HCT116 (cell line): ENCODE measurements at regions not wholly inside any gene's neighbourhood (a gene's known extent, or its start where the extent isn't known, plus 50 kb on each side); places are given as distances from the start of the nearest gene placed in this dataset.

ENCODE experiments used
- ATAC-seq: fragments of 200-7000 bp; cut with Tn5 transposase; 2 replicates; pipeline ENCODE4 v1.9.1; 2020; ENCODE audit warnings: mild to moderate bottlenecking, moderate library complexity
- BruUV-seq: library from RNA; stranded (reverse); fragments of 400-500 nt; replicated peaks from 2 replicates; lab custom pipeline; 2021; lab: Mats Ljungman, UMichigan
- CTCF ChIA-PET: fragments of 300-600 bp; sonication (Branson Sonifier 250); formaldehyde crosslinking; loops from one replicate; lab custom pipeline; 2021; ENCODE audit warnings: antibody characterized with exemption; lab: Charles Lee
- POLR2A ChIA-PET: fragments of 300-600, 350-600 bp; sonication (Branson Sonifier 250); formaldehyde crosslinking; loops from one replicate; lab custom pipeline; 2021; ENCODE audit warnings: antibody characterized with exemption; lab: Charles Lee
- RAD21 ChIA-PET, 2 experiments: fragments of 300-600 bp; sonication (Branson Sonifier 250); formaldehyde crosslinking; loops; one replicate each; lab custom pipeline; 2023; ENCODE audit warnings: low total read pairs in 2 of 2; ENCODE audit not compliant: uncharacterized antibody in 2 of 2, unreplicated experiment in 2 of 2, low non-redundant PET in 1 of 2; lab: Charles Lee
- DNase-seq: peaks from one replicate; pipeline ENCODE4 v3.0.0-alpha.2; 2010; ENCODE audit warnings: low read depth, low spot score
- H2AFZ ChIP-seq: fragments of 200-600 bp; shearing (Covaris generic), sonication (generic); 2 replicates; pipeline ENCODE4 v1.6.1; 2017; ENCODE audit warnings: low read depth, mixed run types, mixed read lengths, antibody characterized with exemption, low read length; ENCODE audit not compliant: poor library complexity, severe bottlenecking
- H3K27ac ChIP-seq: 2 replicates; pipeline ENCODE4 v1.5.1; 2012; ENCODE audit warnings: low read depth, low read length
- H3K27me3 ChIP-seq: fragments of 200-600 bp; sonication (generic); 2 replicates; pipeline ENCODE4 v1.6.1; 2016; ENCODE audit warnings: mixed run types, low read length, mixed read lengths; ENCODE audit not compliant: insufficient read depth
- H3K36me3 ChIP-seq, 2 experiments: fragments of 200-500 bp in 1 of 2; fragments of 200-600 bp in 1 of 2; sonication (Bioruptor generic) in 1 of 2; sonication (generic) in 1 of 2; 2 replicates each; pipeline versions ENCODE4 v1.5.1 to v1.6.1; 2014 to 2016; ENCODE audit warnings: low read length in 2 of 2, inconsistent platforms in 1 of 2, mixed read lengths in 1 of 2, mixed run types in 1 of 2; ENCODE audit not compliant: insufficient read depth in 2 of 2, control insufficient read depth in 1 of 2
- H3K4me1 ChIP-seq, 2 experiments: fragments of 200-600 bp in 1 of 2; sonication (generic) in 1 of 2; 2 replicates each; pipeline versions ENCODE4 v1.5.1 to v1.6.1; 2012 to 2017; ENCODE audit warnings: low read length in 2 of 2, inconsistent platforms in 1 of 2, mild to moderate bottlenecking in 1 of 2, mixed read lengths in 1 of 2, mixed run types in 1 of 2, moderate library complexity in 1 of 2; ENCODE audit not compliant: insufficient read depth in 2 of 2, control insufficient read depth in 1 of 2
- H3K4me2 ChIP-seq: fragments of 200-600 bp; sonication (generic); 2 replicates; pipeline ENCODE4 v1.6.1; 2017; ENCODE audit warnings: mixed run types, low read length, mixed read lengths
- H3K4me3 ChIP-seq, 2 experiments: fragments of 200-600 bp in 1 of 2; sonication (generic) in 1 of 2; replicated peaks in 1 of 2; 2 replicates each; pipeline ENCODE4 v1.5.1; 2011 to 2016; ENCODE audit warnings: low read length in 2 of 2, control low read depth in 1 of 2, low read depth in 1 of 2, mild to moderate bottlenecking in 1 of 2, mixed read lengths in 1 of 2, mixed run types in 1 of 2
- H3K79me2 ChIP-seq: fragments of 200-600 bp; sonication (generic); 2 replicates; pipeline ENCODE4 v1.6.1; 2017; ENCODE audit warnings: mild to moderate bottlenecking, mixed run types, low read length, moderate library complexity, mixed read lengths; ENCODE audit not compliant: insufficient read depth
- H3K9ac ChIP-seq: fragments of 200-600 bp; sonication (generic); 2 replicates; pipeline ENCODE4 v1.6.1; 2016; ENCODE audit warnings: low read length, mixed read lengths
- H3K9me2 ChIP-seq: fragments of 200-600 bp; sonication (generic), shearing (Covaris generic); 2 replicates; pipeline ENCODE4 v1.6.1; 2017; ENCODE audit warnings: mixed run types, mild to moderate bottlenecking, moderate library complexity; ENCODE audit not compliant: insufficient read depth
- H3K9me3 ChIP-seq, 2 experiments: fragments of 200-500 bp in 1 of 2; fragments of 200-600 bp in 1 of 2; sonication (Bioruptor generic) in 1 of 2; sonication (generic) in 1 of 2; 2 replicates each; pipeline ENCODE4 v1.6.1; 2014 to 2017; ENCODE audit warnings: low read length in 2 of 2, mixed read lengths in 2 of 2, inconsistent platforms in 1 of 2, low read depth in 1 of 2, mild to moderate bottlenecking in 1 of 2, mixed run types in 1 of 2, moderate library complexity in 1 of 2; ENCODE audit not compliant: control insufficient read depth in 1 of 2, insufficient read depth in 1 of 2
- H4K20me1 ChIP-seq: fragments of 200-600 bp; sonication (generic), shearing (Covaris generic); 2 replicates; pipeline ENCODE4 v1.6.1; 2017; ENCODE audit warnings: mixed run types, mild to moderate bottlenecking, moderate library complexity; ENCODE audit not compliant: insufficient read depth
- CEBPB ChIP-seq: IDR thresholded peaks from 2 replicates; pipeline ENCODE4 v1.6.1; 2012; ENCODE audit warnings: low read depth
- EGR1 ChIP-seq: IDR thresholded peaks from 2 replicates; pipeline ENCODE4 v1.6.1; 2012; ENCODE audit warnings: low read depth
- ELF1 ChIP-seq: IDR thresholded peaks from 2 replicates; pipeline ENCODE4 v1.6.1; 2012; ENCODE audit warnings: low read depth, borderline replicate concordance
- EZH2phosphoT487 ChIP-seq: fragments of 200-600 bp; IDR thresholded peaks from 2 replicates; pipeline ENCODE4 v1.6.1; 2018; ENCODE audit warnings: antibody characterized with exemption, borderline replicate concordance
- FOSL1 ChIP-seq: IDR thresholded peaks from 2 replicates; pipeline ENCODE4 v1.6.1; 2012; ENCODE audit warnings: low read depth
- POLR2A ChIP-seq: IDR thresholded peaks from 2 replicates; pipeline ENCODE4 v1.7.0; 2011; ENCODE audit warnings: borderline replicate concordance; ENCODE audit not compliant: insufficient read depth, insufficient read length; ENCODE audit errors: extremely low read depth
- POLR2AphosphoS5 ChIP-seq: IDR thresholded peaks from 2 replicates; pipeline ENCODE4 v1.6.1; 2011; ENCODE audit warnings: mild to moderate bottlenecking, low read depth, low read length, moderate library complexity
- REST ChIP-seq: IDR thresholded peaks from 2 replicates; pipeline ENCODE4 v1.6.1; 2012; ENCODE audit warnings: low read depth
- SP1 ChIP-seq: IDR thresholded peaks from 2 replicates; pipeline ENCODE4 v1.6.1; 2012; ENCODE audit warnings: low read depth
- TCF7L2 ChIP-seq: IDR thresholded peaks from 2 replicates; pipeline ENCODE4 v1.7.0; 2011; ENCODE audit warnings: borderline replicate concordance, inconsistent platforms; ENCODE audit not compliant: insufficient read depth, insufficient read length; ENCODE audit errors: extremely low read depth
- YY1 ChIP-seq: IDR thresholded peaks from 2 replicates; pipeline ENCODE4 v1.6.1; 2011; ENCODE audit warnings: low read length, low read depth, moderate library complexity, mild to moderate bottlenecking; ENCODE audit not compliant: insufficient replicate concordance; ENCODE audit errors: extremely low read depth
- ZBTB33 ChIP-seq: IDR thresholded peaks from 2 replicates; pipeline ENCODE4 v1.6.1; 2011; ENCODE audit warnings: mild to moderate bottlenecking, low read length, moderate library complexity; ENCODE audit not compliant: insufficient replicate concordance; ENCODE audit errors: extremely low read depth
- ZNF274 ChIP-seq: fragments of 200-500 bp; sonication (Bioruptor generic); IDR thresholded peaks from 2 replicates; pipeline ENCODE4 v1.6.1; 2014; ENCODE audit warnings: mild to moderate bottlenecking, low read depth, low read length, inconsistent platforms
- intact Hi-C: fragments of 100-400 bp; cut with micrococcal nuclease; formaldehyde crosslinking; loops from 2 replicates; pipeline ENCODE4 v1.10.0; 2022
- TF ChIP-seq, protein P1 (sequence below), 3 experiments: fragments of 200-600 bp in 1 of 3; sonication (generic) in 1 of 3; IDR thresholded peaks in 2 of 3; conservative IDR thresholded peaks in 1 of 3; 2 replicates each; pipeline ENCODE4 v1.5.1; 2012 to 2017; ENCODE audit warnings: low read depth in 2 of 3, low read length in 2 of 3, antibody characterized with exemption in 1 of 3, borderline replicate concordance in 1 of 3, control low read depth in 1 of 3, mild to moderate bottlenecking in 1 of 3, mixed read lengths in 1 of 3, mixed run types in 1 of 3, moderate library complexity in 1 of 3; ENCODE audit not compliant: insufficient read depth in 1 of 3

DNA sequence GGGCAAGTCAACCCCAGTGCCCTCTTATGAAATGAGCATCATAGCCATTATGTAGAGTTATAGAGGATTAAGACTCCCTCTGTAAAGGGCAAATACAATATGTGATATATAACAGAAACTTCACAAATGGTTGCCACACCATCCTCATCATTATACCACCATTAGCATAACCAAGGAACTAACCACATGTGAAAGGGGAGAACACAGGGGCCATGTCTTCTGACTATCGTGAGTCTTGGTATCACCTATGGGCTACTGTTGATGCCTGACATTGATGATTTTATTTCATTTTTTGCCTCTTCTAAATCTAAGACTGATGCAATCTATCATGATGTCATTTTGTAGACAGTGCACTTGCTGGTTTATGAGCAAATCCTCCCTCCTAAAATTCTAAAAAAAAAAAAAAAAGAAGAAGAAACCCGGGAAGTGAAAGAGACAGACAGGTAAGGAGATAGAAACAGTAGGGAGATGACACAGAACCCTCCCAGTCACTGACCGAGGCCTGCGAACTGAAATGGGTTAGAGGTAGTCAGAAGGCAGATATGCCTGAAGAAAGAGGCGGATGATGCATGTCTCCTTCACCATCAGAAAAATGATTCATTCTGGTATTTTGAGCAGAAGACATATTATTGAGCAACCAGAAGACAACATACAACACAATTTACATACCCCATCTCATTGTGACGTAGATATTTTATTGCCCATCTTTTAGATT is 266.0 kb downstream of the DMAC1 start (continued):
- TF ChIP-seq ZBTB33 (no peak), CEBPB (no peak), TCF7L2 (no peak), POLR2AphosphoS5 (no peak), POLR2A (no peak), EGR1 (no peak), ELF1 (no peak)

- Histone ChIP-seq H3K27ac (no peak overlapping the region), H3K9ac (no peak overlapping the region), H3K4me1 (no peaks in the 10 kb centered on the region), H3K4me3 (no peak overlapping the region), H3K9me3 (no peaks in the 10 kb centered on the region), H4K20me1 (no peaks in the 10 kb centered on the region), H2AFZ (no peak overlapping the region), H3K4me2 (no peak overlapping the region), H3K79me2 (no peaks in the 10 kb centered on the region), H3K9me2 (no peaks in the 10 kb centered on the region), H3K27me3 (no peaks in the 10 kb centered on the region), H3K36me3 (no peaks in the 10 kb centered on the region)
- no TSS peak for BruUV-seq
- POLR2A ChIA-PET = no interaction called here
- ATAC-seq (no peak), DNase-seq (no peak)
- TF ChIP-seq EGR1 (no peak), FOSL1 (no peak), ZNF274 (no peak), ELF1 (no peak), REST (no peak), EZH2phosphoT487 (no peak), CEBPB (no peak), YY1 (no peak), SP1 (no peak), TCF7L2 (no peak)
- TF ChIP-seq, protein P1, sequence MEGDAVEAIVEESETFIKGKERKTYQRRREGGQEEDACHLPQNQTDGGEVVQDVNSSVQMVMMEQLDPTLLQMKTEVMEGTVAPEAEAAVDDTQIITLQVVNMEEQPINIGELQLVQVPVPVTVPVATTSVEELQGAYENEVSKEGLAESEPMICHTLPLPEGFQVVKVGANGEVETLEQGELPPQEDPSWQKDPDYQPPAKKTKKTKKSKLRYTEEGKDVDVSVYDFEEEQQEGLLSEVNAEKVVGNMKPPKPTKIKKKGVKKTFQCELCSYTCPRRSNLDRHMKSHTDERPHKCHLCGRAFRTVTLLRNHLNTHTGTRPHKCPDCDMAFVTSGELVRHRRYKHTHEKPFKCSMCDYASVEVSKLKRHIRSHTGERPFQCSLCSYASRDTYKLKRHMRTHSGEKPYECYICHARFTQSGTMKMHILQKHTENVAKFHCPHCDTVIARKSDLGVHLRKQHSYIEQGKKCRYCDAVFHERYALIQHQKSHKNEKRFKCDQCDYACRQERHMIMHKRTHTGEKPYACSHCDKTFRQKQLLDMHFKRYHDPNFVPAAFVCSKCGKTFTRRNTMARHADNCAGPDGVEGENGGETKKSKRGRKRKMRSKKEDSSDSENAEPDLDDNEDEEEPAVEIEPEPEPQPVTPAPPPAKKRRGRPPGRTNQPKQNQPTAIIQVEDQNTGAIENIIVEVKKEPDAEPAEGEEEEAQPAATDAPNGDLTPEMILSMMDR (IDR thresholded peaks at IDR 0.05 in 2 of 3, conservative IDR thresholded peaks at IDR 0.05 in 1 of 3; ENCODE audit: borderline replicate concordance in 1 of 3, insufficient read depth in 1 of 3, low read depth in 2 of 3, low read length in 2 of 3) = no peak
- CTCF ChIA-PET = no interaction called here
- intact Hi-C loops = no loop called here
- RAD21 ChIA-PET = no interaction called here
Measured at GRCh38 chr9:7523426-7524043, 276.0 kb downstream of the DMAC1 start.
